ENCODE measurements at regions not wholly inside any gene's neighbourhood (a gene's known extent, or its start where the extent isn't known, plus 50 kb on each side); places are given as distances from the start of the nearest gene placed in this dataset.
"Not testable (repeated sequence)": the region's sequence is repeated elsewhere in the genome, so short reads cannot be mapped to it uniquely, and the experiment has no call there.

GRCh38 chr10:130351466-130352290 lies 215.5 kb downstream of the GLRX3 start:
- no peak for DNase-seq (ENCODE audit: low spot score)

GRCh38 chr10:130352291-130352645 lies 216.1 kb downstream of the GLRX3 start:
- no peak for DNase-seq (ENCODE audit: low spot score)

- DNase-seq (ENCODE audit: low spot score) = no peak
Measured at GRCh38 chr10:130353928-130354572, 217.9 kb downstream of the GLRX3 start.

GRCh38 chr10:130354573-130354954 lies 218.4 kb downstream of the GLRX3 start:
- no peak for DNase-seq (ENCODE audit: low spot score)

- no peak for DNase-seq (ENCODE audit: low spot score)
Measured at GRCh38 chr10:130354976-130355795, 219.0 kb downstream of the GLRX3 start.

GRCh38 chr10:130356429-130356828 lies 220.2 kb downstream of the GLRX3 start:
- not testable (repeated sequence) for DNase-seq (ENCODE audit: low spot score)

- DNase-seq (ENCODE audit: low spot score) = no peak
Measured at GRCh38 chr10:130357226-130357625, 221.0 kb downstream of the GLRX3 start.

- DNase-seq (ENCODE audit: low spot score) = no peak
Measured at GRCh38 chr10:130357951-130358350, 221.8 kb downstream of the GLRX3 start.

GRCh38 chr10:130358981-130359650 lies 222.9 kb downstream of the GLRX3 start:
- DNase-seq (ENCODE audit: low spot score) = no peak

GRCh38 chr10:130359711-130360110 lies 223.5 kb downstream of the GLRX3 start:
- no peak for DNase-seq (ENCODE audit: low spot score)

GRCh38 chr10:130360826-130361311 lies 224.7 kb downstream of the GLRX3 start:
- no peak for DNase-seq (ENCODE audit: low spot score)

- DNase-seq (ENCODE audit: low spot score) = no peak
Measured at GRCh38 chr10:130361351-130362105, 225.3 kb downstream of the GLRX3 start.

GRCh38 chr10:130362308-130362761 lies 226.1 kb downstream of the GLRX3 start:
- DNase-seq (ENCODE audit: low spot score) = no peak

GRCh38 chr10:130363051-130363450 lies 226.9 kb downstream of the GLRX3 start:
- no peak for DNase-seq (ENCODE audit: low spot score)

GRCh38 chr10:130363899-130364445 lies 227.8 kb downstream of the GLRX3 start:
- DNase-seq (ENCODE audit: low spot score) = no peak

GRCh38 chr10:130364631-130365411 lies 228.6 kb downstream of the GLRX3 start:
- DNase-seq (ENCODE audit: low spot score) = no peak

- no peak for DNase-seq (ENCODE audit: low spot score)
Measured at GRCh38 chr10:130368761-130369560, 232.8 kb downstream of the GLRX3 start.

- no peak for DNase-seq (ENCODE audit: low spot score)
Measured at GRCh38 chr10:130369645-130370381, 233.6 kb downstream of the GLRX3 start.

- DNase-seq (ENCODE audit: low spot score) = no peak
Measured at GRCh38 chr10:130370721-130371120, 234.5 kb downstream of the GLRX3 start.
